GM12874 (cell line): ENCODE measurements at regions not wholly inside any gene's neighbourhood (a gene's known extent, or its start where the extent isn't known, plus 50 kb on each side); places are given as distances from the start of the nearest gene placed in this dataset.

Experiments used
- TF ChIP-seq, protein P1 (sequence below): IDR thresholded peaks from 2 replicates; pipeline ENCODE4 v1.5.1; 2011; ENCODE audit warnings: low read depth, mild to moderate bottlenecking, control low read depth, low read length, moderate library complexity; ENCODE audit not compliant: insufficient read depth

DNA sequence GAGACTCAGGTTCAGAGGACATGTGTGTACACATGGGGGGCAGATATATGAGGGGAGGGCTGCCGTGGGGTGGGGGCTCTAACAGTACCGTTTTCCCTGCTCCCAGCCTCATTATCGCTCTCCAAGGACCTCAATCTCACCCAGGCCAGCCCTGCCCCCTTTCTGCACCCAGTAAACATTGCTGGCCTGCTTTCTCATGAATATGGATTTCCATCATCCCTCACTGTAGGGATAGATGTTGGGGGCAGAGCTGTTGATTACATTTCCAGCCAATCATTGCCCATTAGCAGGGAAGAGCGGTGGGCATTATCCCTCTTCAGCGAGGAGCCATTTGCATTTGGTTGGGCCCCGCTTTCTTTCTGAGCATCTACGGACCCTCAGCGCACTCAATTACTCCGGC, 273.8 kb downstream of the RPS6KC1 start:
- TF ChIP-seq, protein P1, sequence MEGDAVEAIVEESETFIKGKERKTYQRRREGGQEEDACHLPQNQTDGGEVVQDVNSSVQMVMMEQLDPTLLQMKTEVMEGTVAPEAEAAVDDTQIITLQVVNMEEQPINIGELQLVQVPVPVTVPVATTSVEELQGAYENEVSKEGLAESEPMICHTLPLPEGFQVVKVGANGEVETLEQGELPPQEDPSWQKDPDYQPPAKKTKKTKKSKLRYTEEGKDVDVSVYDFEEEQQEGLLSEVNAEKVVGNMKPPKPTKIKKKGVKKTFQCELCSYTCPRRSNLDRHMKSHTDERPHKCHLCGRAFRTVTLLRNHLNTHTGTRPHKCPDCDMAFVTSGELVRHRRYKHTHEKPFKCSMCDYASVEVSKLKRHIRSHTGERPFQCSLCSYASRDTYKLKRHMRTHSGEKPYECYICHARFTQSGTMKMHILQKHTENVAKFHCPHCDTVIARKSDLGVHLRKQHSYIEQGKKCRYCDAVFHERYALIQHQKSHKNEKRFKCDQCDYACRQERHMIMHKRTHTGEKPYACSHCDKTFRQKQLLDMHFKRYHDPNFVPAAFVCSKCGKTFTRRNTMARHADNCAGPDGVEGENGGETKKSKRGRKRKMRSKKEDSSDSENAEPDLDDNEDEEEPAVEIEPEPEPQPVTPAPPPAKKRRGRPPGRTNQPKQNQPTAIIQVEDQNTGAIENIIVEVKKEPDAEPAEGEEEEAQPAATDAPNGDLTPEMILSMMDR = no peak

- TF ChIP-seq, protein P1 = no peak
Measured at GRCh38 chr1:213325482-213325881, 274.4 kb downstream of the RPS6KC1 start.

DNA sequence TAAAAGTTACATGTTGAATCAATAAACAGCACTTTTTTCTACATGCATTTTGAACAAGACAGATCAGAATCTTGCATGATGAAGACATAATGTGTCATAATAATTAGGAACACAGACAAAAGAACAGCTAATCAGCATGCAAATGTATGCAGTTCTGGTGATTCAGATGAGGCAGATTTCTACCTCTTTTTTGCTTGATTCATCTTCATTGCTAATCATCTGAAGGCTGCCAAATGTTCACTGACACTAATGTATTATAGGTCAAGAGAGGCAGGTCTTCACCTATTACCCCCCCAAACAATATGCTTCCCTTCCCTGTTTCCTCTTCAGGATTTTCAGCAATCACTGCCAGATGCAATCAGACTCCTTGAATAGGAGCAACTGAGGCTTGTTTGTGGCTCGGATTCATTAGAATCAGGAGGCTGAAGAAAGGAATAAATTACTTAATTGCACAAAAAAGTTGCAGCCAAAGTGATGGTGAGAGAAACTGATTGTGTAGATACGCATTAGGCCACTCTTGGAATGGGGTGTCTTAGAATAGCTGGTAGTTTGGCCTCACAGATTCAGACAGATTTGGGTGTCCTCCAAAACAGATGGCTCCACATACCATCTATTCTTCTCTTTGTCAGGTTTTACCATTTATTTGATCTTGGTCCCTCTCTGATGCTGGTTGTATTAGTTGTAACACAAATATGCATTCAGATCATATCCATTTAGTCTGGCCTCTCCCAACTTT, 275.4 kb downstream of the RPS6KC1 start:
- TF ChIP-seq, protein P1 = no peak

GRCh38 chr1:213327017-213327667, 276.1 kb downstream of the RPS6KC1 start:
- TF ChIP-seq, protein P1 = no peak

- TF ChIP-seq, protein P1 = no peak
Measured at GRCh38 chr1:213329406-213330008, 278.5 kb downstream of the RPS6KC1 start.

DNA sequence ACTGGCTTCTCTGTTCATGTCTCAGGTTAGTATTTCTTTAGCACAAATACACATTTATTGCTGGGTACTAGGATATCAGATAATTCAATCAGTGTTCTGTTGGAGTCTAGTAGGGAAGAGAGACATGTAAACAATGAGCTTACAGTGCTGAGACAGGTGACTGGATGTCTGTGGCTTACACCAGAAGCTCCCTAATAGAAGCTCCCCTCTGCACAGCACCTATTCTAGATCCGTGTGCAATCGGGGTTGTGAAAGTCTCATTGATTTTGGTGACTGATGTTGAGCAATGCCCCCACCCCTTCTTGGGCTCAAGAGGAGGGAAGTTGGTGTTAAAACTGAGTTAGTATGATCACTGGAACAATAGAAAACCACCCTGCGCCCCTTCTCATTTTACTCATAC, 279.2 kb downstream of the RPS6KC1 start:
- TF ChIP-seq, protein P1 = no peak

DNA sequence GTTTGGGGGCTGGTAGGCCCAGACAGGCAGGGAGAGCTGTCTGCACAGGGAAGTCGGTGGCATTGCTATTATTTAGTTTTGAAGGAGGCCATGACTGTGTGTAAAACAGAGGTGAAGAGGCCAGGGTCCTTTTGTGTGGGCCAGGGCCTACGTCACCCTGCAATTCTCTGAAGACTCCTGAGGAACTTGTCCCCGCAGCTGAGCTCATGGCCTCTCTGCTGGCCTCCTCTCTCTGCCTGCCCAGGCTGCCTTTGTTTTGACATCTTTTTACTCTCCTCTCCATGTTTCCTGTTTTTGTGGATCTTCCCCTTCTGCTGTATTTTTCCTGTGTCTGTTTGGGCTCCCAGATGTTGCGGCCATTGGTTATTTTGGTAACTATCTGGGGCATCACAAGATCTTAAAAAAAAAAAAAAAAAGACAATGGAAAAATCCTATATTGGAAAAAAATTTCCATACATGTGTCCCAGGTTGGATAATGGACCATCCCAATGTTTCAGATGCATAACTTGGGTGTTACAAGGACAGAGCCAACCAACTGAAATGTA, 280.7 kb downstream of the RPS6KC1 start:
- TF ChIP-seq, protein P1 = no peak
